ENCODE measurements at regions not wholly inside any gene's neighbourhood (a gene's known extent, or its start where the extent isn't known, plus 50 kb on each side); places are given as distances from the start of the nearest gene placed in this dataset.

GRCh38 chr13:69389899-69390298 lies 717.7 kb upstream of the ATXN8OS start:
- TF ChIP-seq CTCF (IDR thresholded peaks at IDR 0.05; ENCODE audit: low read depth, low read length, poor library complexity, severe bottlenecking), result no peak
- TF ChIP-seq EZH2phosphoT487 (IDR thresholded peaks at IDR 0.05; ENCODE audit: borderline replicate concordance, low read length), result no peak

Measured in DOHH2 (cell line).